GM04503 (cell line): ENCODE measurements at regions not wholly inside any gene's neighbourhood (a gene's known extent, or its start where the extent isn't known, plus 50 kb on each side); places are given as distances from the start of the nearest gene placed in this dataset.
"Not testable (repeated sequence)": the region's sequence is repeated elsewhere in the genome, so short reads cannot be mapped to it uniquely, and the experiment has no call there.

Experiments
- DNase-seq: peaks from one replicate; pipeline ENCODE4 v3.0.0-alpha.2; 2012; ENCODE audit warnings: low read depth

DNA sequence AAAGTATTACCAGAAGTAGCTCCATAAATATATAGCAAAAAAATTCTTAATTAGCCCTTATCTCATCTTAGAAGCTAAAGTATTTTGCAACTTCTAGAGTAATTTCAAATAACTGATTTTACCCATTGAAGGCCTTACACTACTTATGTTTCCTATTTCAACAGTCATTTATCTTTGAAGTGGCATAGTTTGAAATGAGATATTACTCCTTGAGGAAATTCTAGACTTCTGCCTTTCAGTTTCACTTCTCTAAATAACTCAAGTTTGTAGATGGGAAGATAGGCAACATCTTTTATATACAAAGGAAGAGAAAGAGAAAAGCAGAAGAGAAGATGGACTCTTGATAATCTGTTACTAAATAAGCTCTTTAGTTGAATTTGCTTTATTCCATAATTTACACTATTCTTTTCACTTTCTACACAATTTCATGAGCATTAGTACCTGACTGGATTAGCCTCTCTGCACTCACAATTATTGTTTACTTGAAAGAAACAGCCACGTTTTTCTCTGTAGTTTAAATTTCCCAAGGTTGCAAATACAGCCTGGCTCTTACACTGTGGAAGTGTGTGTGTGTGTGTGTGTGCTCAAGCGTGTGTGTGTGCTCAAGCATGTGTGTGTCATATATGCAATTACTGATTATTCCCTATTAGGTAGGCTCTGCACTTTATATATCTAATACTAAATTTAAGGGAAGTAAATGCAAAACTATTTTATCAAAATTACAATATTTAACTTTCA is 60.6 kb upstream of the EMB start:
- no peak for DNase-seq

GRCh38 chr5:50513028-50513457 is 72.0 kb upstream of the EMB start:
- DNase-seq, result not testable (repeated sequence)

- DNase-seq, result not testable (repeated sequence)
These were observed 80.0 kb upstream of the EMB start for GRCh38 chr5:50521060-50521459.

DNA sequence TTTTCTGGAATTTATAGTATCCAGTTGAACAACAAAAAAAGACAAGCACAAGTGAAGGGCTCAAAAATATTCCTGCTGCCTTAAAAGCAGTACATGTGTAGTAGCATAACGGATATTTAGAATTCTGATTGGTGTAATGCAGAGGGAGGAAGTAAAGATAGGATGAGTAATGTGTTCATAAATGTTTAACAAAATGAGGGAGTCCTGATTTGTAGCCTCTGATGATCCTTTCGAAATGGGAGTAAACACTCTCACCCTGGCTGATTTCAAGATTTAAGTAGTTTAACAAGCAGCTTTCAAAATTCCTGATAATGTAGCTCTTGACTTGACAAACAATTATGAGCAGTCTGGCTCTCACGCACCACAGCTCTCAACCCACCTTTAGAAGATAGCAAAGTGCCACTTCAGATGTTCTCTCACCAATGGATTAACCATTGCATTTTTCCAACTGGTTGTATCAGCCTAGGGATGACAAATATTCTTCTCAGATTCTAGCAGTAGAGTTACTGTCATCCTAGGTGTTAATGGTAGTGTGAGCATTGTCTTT is 86.5 kb upstream of the EMB start:
- DNase-seq, result not testable (repeated sequence)

- no peak for DNase-seq
These were observed 94.3 kb upstream of the EMB start for GRCh38 chr5:50535393-50535792.

- DNase-seq, result not testable (repeated sequence)
These were observed 96.4 kb upstream of the EMB start for GRCh38 chr5:50537534-50537933.

- DNase-seq, result no peak
These were observed 106.2 kb upstream of the EMB start for GRCh38 chr5:50547303-50547702.

DNA sequence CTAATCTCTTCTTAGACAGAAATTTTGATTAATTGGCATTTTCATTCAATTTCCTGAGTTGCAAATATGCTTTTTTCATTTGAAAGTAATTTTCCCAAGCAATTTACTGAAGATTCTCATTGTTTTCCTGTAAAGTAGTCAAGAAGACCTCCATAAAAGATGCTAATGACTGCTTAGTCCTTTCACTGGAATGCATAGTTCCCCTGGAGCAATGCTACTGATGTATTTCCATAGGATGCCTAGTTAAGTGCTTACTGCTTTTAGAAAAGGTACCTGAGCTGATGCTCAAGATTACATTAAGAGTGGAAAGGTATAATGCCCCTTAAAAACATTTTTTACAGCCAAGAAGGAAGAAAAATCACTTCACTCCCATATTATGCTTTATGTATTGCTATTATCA is 109.2 kb upstream of the EMB start:
- DNase-seq, result no peak

DNA sequence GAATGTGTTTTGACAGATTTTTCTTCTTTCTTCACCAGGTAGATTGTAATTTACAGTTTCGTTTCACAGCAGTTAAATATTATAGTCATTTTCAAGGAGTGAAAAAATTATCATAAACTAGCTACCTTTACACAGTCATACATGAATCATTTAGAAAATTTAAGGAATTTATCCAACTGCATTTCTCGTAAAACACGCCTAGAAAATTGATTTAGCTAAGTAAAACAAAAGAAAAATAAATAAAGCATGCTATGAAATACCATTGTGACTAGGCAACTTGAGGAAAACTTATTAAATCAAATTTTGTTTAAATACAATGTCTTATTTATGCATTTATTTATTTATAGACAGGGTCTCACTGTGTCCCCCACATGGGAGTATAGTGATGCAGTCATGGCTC is 109.9 kb upstream of the EMB start:
- no peak for DNase-seq

GRCh38 chr5:50553560-50553984 is 112.5 kb upstream of the EMB start:
- DNase-seq, result no peak

DNA sequence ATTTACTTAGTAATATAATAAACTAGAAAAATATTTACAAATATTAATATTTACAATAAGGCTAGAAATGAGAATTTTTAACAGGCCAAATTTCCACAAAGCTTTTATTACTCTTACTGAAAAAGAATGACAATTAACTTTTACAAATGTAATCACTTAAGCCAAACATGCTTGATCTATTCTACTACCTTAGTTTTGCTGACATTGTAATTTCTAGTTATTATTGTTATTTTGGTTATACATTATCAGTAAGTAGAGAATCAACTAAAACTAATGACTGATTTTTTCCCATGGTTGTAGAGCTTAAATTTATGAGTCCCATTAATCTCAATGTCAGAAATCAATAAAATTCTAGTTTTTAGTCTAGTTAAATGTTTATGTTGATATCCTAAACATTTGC is 107.8 kb upstream of the PARP8 start:
- DNase-seq, result not testable (repeated sequence)

- no peak for DNase-seq
These were observed 106.5 kb upstream of the PARP8 start for GRCh38 chr5:50559955-50560354.

- no peak for DNase-seq
These were observed 103.7 kb upstream of the PARP8 start for GRCh38 chr5:50562694-50563093.

DNA sequence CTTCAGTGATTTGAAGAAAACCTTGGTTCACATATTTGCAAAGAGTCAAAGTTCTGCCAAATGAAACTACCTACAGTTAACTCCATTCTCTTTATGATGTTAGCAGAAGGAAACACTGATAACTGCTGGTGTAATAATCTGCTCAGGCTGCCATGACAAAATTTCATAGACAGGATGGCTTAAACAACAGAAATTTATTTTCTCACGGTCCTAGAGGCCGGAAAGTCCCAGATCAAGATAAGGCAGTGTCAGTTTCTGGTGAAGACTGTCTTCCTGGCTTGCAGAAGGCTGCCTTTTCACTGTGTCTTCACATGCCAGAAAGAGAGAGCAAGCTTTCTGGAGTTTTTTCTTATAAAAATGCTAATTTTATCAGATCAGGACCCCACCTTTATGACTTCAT is 102.4 kb upstream of the PARP8 start:
- DNase-seq, result no peak

GRCh38 chr5:50564558-50564957 is 101.9 kb upstream of the PARP8 start:
- DNase-seq, result no peak

- DNase-seq, result no peak
These were observed 92.3 kb upstream of the PARP8 start for GRCh38 chr5:50574121-50574520.

GRCh38 chr5:50575740-50576139 is 90.7 kb upstream of the PARP8 start:
- no peak for DNase-seq

DNA sequence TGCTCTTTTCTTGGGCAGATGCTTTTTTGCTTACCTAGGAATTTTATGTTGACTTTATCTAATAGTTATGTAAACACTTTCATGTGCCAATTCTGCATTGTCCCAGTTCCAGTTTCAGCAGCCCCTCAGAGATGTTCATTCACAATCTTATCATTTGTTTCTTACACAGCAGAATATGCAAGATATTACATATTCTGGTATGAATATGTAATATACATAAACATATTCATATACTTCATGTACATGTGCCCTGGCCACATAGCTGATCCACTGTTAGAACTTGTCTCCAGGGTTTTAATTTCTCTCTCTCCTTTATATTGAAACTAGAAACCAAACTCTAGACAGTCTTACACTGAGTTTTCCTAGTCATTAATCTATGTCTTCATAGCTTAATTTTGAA is 90.2 kb upstream of the PARP8 start:
- DNase-seq, result no peak

DNA sequence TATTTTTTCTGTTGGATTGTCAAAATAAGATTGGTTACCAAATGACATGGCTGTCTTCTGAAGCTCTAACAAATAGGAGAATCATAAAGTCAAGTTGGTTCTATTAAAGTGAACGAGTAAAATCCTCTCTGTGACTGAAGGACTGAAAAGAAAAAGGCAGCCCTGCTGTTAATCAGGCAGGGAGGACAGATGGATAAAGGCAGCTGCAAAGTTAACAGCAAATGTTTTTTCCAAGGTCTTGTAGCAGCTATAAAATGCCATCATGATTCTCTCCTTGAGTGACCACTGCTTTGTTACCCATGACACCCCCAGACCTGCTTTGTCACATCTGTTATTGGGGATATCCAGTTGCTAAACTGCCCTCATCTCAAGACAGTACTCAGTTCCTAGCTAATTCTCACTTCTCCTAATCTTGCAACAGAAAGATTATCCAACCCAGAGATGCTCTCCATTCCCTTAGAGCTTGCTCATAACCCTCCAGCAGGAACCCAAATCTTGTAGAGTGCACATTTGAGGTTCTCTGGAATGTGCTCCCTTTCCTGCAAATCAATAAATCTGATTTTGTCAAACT is 89.7 kb upstream of the PARP8 start:
- DNase-seq, result no peak

GRCh38 chr5:50580506-50580905 is 85.9 kb upstream of the PARP8 start:
- no peak for DNase-seq

DNA sequence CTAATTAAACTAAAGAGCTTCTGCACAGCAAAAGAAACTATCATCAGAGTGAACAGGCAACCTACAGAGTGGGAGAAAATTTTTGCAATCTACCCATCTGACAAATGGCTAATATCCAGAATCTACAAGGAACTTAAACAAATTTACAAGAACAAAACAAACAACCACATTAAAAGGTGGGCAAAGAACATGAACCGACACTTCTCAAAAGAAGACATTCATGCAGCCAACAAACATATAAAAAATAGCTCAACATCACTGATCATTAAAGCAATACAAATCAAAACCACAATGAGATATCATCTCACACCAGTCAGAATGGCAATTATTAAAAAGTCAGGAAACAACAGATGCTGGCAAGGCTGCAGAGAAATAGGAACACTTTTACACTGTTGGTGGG is 84.6 kb upstream of the PARP8 start:
- not testable (repeated sequence) for DNase-seq

GRCh38 chr5:50582699-50583098 is 83.7 kb upstream of the PARP8 start:
- DNase-seq, result no peak

DNA sequence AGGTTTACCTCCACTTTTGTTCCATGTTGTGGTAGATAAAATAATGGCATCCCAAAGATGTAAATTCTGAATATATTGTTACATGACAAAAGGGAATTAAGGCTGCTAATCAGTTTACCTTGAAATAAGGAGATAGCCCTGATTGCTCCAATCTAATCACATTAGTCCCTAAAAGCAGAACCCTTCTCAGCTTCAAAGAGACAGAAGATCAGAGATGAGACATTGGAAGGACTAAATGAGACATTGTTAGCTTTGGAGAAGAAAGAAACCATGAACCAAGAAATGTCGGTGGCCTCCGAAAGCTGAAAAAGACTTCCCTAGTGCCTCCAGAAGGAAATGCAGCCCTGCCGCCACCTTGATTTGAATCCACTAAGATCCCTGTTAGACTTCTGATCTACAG is 82.8 kb upstream of the PARP8 start:
- DNase-seq, result no peak

GRCh38 chr5:50588471-50588870 is 78.0 kb upstream of the PARP8 start:
- not testable (repeated sequence) for DNase-seq
